Prostate gland (tissue), 2 donors: ENCODE measurements at regions not wholly inside any gene's neighbourhood (a gene's known extent, or its start where the extent isn't known, plus 50 kb on each side); places are given as distances from the start of the nearest gene placed in this dataset.

ENCODE experiments used
- DNase-seq: peaks from one replicate; pipeline ENCODE4 v3.0.0-alpha.2; 2019; ENCODE audit warnings: low spot score
- H3K27ac ChIP-seq, 2 donors: fragments of 200-600 bp; sonication (generic); 2 replicates each; pipeline ENCODE4 v1.5.1; 2017 to 2019
- H3K27me3 ChIP-seq: fragments of 200-600 bp; sonication (generic); replicated peaks from 2 replicates; pipeline ENCODE4 v1.5.1; 2019; ENCODE audit not compliant: insufficient read depth
- H3K36me3 ChIP-seq, 2 donors: fragments of 200-600 bp; sonication (generic); 1 replicate in 1 of 2; 2 replicates in 1 of 2; pipeline versions ENCODE4 v1.5.1 to v1.8.1; 2017 to 2019
- H3K4me1 ChIP-seq: fragments of 200-600 bp; sonication (generic); replicated peaks from 2 replicates; pipeline ENCODE4 v1.5.1; 2019
- H3K4me3 ChIP-seq, 2 donors: fragments of 200-600 bp; sonication (generic); 2 replicates each; pipeline ENCODE4 v1.5.1; 2017 to 2019
- H3K9me3 ChIP-seq: fragments of 200-600 bp; sonication (generic); 2 replicates; pipeline ENCODE4 v1.5.1; 2017
- CTCF ChIP-seq, 4 experiments: fragments of 200-600 bp in 2 of 4; fragments of 450-650 bp in 2 of 4; sonication (generic) in 2 of 4; IDR thresholded peaks; 1 replicate in 3 of 4; 2 replicates in 1 of 4; pipeline ENCODE4 v1.5.1; 2016 to 2019; ENCODE audit warnings: antibody characterized with exemption in 4 of 4, mild to moderate bottlenecking in 2 of 4, moderate library complexity in 2 of 4
- POLR2A ChIP-seq: fragments of 450-650 bp; IDR thresholded peaks from one replicate; pipeline ENCODE4 v1.6.1; 2016; ENCODE audit warnings: antibody characterized with exemption, mild to moderate bottlenecking
- POLR2AphosphoS5 ChIP-seq: sonication (generic); formaldehyde crosslinking; IDR thresholded peaks from one replicate; pipeline ENCODE4 v1.6.1; 2017; ENCODE audit warnings: antibody characterized with exemption
- WGBS: methylation state at CpG from one replicate; pipeline ENCODE4 v1.1.5; 2018; 5-methylcytosine and 5-hydroxymethylcytosine counted together
- intact Hi-C: fragments of 100-400 bp; cut with DNase I; formaldehyde crosslinking; loops from one replicate; pipeline ENCODE4 v1.14.2; 2022

GRCh38 chr2:118301248-118301647 is 213.0 kb downstream of the INSIG2 start:
- no peaks in the 10 kb centered on the region for H3K36me3 ChIP-seq
- H3K27ac ChIP-seq, result no peak overlapping the region
- no peaks in the 10 kb centered on the region for H3K4me1 ChIP-seq

GRCh38 chr2:118300832-118301231 is 212.6 kb downstream of the INSIG2 start:
- H3K36me3 ChIP-seq, result no peaks in the 10 kb centered on the region
- no peak overlapping the region for H3K27ac ChIP-seq
- no peak for DNase-seq
- no peaks in the 10 kb centered on the region for H3K4me1 ChIP-seq
- H3K27me3 ChIP-seq, result no peaks in the 10 kb centered on the region
- no peak for TF ChIP-seq POLR2A
- no peak for TF ChIP-seq CTCF (IDR thresholded peaks at IDR 0.05)
- TF ChIP-seq POLR2AphosphoS5, result no peak
- H3K4me3 ChIP-seq, result no peak overlapping the region
- H3K9me3 ChIP-seq, result no peaks in the 10 kb centered on the region
- intact Hi-C loops, result no loop called here

More at GRCh38 chr2:118301248-118301647, 213.0 kb downstream of the INSIG2 start:
- Histone ChIP-seq H3K9me3 (no peaks in the 10 kb centered on the region), H3K4me3 (no peak overlapping the region), H3K27me3 (no peaks in the 10 kb centered on the region)
- TF ChIP-seq POLR2AphosphoS5 (no peak), POLR2A (no peak), CTCF (IDR thresholded peaks at IDR 0.05) (no peak)
- intact Hi-C loops, result no loop called here
- no peak for DNase-seq

GRCh38 chr2:118296663-118297062 is 208.4 kb downstream of the INSIG2 start:
- Histone ChIP-seq H3K4me3 (no peak overlapping the region), H3K9me3 (no peaks in the 10 kb centered on the region), H3K27ac (no peak overlapping the region), H3K4me1 (no peaks in the 10 kb centered on the region), H3K36me3 (no peaks in the 10 kb centered on the region), H3K27me3 (no peaks in the 10 kb centered on the region)
- intact Hi-C loops, result no loop called here
- no peak for DNase-seq
- 89% methylated on average over 4 of the region's 4 CpGs for WGBS
- no peak for TF ChIP-seq POLR2AphosphoS5
- TF ChIP-seq POLR2A, result no peak
- no peak for TF ChIP-seq CTCF (IDR thresholded peaks at IDR 0.05)

- H3K27ac ChIP-seq, result no peak overlapping the region
- no peaks in the 10 kb centered on the region for H3K36me3 ChIP-seq
- no peak for DNase-seq
- H3K9me3 ChIP-seq, result no peaks in the 10 kb centered on the region
- H3K4me1 ChIP-seq, result no peaks in the 10 kb centered on the region
- TF ChIP-seq POLR2A (no peak), POLR2AphosphoS5 (no peak), CTCF (IDR thresholded peaks at IDR 0.05) (no peak)
- no peak overlapping the region for H3K4me3 ChIP-seq
- no peaks in the 10 kb centered on the region for H3K27me3 ChIP-seq
- intact Hi-C loops, result no loop called here
- WGBS, result 92% methylated on average over 9 of the region's 9 CpGs
Measured at GRCh38 chr2:118295592-118296390, 207.5 kb downstream of the INSIG2 start.

GRCh38 chr2:118294063-118294462 is 205.8 kb downstream of the INSIG2 start:
- Histone ChIP-seq H3K36me3 (no peaks in the 10 kb centered on the region), H3K27me3 (no peaks in the 10 kb centered on the region), H3K4me3 (no peak overlapping the region), H3K27ac (no peak overlapping the region), H3K4me1 (no peaks in the 10 kb centered on the region), H3K9me3 (no peaks in the 10 kb centered on the region)
- intact Hi-C loops, result no loop called here
- WGBS, result 100% methylated on average over 1 of the region's 1 CpG
- no peak for DNase-seq
- TF ChIP-seq POLR2AphosphoS5, result no peak
- no peak for TF ChIP-seq POLR2A
- no peak for TF ChIP-seq CTCF (IDR thresholded peaks at IDR 0.05)
